T47D (cell line): ENCODE measurements at regions not wholly inside any gene's neighbourhood (a gene's known extent, or its start where the extent isn't known, plus 50 kb on each side); places are given as distances from the start of the nearest gene placed in this dataset.

Source experiments
- DNase-seq, 2 experiments: peaks; one replicate each; pipeline versions ENCODE4 v3.0.0 to v3.0.0-alpha.2; 2011 to 2012; ENCODE audit warnings: low read depth in 1 of 2, low spot score in 1 of 2
- JUND ChIP-seq: IDR thresholded peaks from 2 replicates; pipeline ENCODE4 v1.6.1; 2012; ENCODE audit warnings: low read depth
- in situ Hi-C: cut with HindIII; loops from 2 replicates; pipeline ENCODE4 v1.10.0; 2016; ENCODE audit warnings: low sequenced_read_pairs, low pct_unique_long_range_greater_than_20kb

DNA sequence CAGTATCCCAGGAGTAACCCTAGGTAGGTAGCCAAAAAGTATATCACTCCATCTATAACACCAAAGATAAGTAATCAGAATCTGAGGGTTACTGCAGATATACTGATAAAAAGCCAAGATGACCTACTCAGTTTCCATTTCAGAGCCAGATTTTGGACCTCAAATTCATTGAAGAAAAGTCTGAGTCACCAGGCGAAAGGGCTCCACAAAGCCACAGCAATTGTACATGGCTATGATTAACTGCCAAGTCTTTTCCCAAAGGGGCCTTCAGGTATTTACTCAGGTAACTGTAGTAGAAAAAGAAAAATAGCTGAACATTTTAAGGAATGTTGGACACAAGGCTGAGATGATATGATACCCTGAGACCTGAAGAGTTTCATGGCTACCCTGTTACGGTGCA lies 75.6 kb upstream of the KCNH7 start:
- no peak for DNase-seq
- in situ Hi-C loops = no loop called here
- no peak for TF ChIP-seq JUND

DNA sequence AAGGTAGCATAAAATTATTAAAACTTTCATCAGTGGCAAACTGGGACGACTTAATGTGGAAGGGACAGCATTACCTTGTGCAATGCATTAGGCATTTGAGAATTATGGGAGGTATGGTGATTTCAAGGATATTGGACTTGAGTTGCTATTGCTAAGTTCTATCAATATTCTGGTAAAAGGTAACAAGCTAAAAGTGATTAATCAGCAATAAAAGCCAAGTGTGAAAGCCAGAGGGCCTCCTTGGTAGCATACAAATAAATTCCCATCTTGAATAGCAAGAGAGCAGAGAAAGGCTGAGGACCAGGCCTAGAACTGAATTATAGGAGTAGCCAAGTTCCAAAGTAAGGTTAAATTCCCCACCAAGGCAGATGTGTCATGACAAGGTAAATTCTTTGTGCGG lies 74.2 kb upstream of the KCNH7 start:
- no peak for DNase-seq
- in situ Hi-C loops = no loop called here
- no peak for TF ChIP-seq JUND

DNA sequence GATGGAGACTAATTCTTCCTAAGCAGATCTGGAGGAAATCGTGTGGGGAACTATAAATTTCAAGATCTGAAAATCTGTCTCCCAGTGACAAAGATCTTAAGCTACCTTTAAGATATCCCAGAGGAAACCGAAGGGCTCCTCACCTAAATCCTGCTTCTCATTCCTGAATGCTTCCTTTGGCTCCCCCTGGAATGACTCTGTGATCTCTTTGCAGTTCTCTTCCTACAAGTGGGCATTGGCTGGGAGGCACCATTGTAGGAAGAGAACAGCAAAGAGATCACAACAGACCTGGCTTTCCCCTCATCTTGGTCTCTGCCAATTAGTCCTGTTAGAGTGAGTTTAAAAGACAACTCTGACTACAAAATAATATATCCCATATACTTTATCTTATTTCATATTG lies 70.0 kb upstream of the KCNH7 start:
- in situ Hi-C loops = no loop called here
- DNase-seq = no peak
- no peak for TF ChIP-seq JUND

DNA sequence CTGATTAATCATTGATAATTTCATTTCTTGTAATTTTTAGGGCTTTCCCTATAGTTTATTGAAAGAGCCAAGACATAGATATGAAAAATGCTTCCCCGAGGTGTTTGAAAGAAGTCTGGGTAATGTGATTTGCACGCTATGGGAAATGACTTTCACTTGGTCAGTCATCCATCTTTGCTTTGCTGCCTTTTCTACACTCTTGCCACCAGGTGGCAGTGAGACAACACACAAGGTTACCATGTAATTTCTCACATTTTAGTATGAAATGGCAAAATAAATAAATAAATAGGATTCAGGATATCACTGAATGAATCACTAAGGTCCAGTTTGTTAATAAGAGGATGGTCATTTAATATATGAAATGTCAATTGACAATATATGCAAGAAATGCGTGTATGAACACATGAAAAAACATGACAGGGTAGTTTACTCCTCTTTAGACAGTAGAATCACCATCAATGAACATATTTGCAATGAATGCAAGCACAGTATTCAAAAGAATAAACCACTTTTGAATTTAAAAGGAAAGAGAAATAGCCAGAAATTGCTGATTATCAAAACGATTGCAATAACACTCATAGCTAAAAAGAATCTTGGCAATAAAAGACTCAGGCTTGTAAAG lies 52.2 kb upstream of the KCNH7 start:
- in situ Hi-C loops = no loop called here
- no peak for TF ChIP-seq JUND
- peak; percentile 2 to 73 for DNase-seq

DNA sequence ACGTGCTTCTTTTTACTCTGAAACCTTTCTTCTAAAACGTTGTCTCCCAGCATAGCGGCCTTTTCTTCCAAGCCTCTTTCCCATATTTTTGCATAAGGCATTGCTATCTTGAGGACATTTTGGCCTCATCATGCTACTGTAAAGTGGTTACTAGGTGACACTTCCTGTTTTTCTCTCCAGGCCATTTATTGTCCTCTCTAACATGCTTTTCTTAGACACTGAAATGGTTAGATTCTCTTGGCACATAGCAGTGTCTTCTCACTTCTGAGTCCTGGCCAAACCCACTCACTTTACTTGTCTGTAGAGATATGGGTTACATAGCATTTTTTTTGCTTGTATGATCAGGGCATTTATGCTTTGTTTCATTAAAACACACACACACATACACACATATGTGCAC lies 50.1 kb upstream of the KCNH7 start:
- in situ Hi-C loops = no loop called here
- no peak for DNase-seq
- no peak for TF ChIP-seq JUND
